GM12873 (cell line): ENCODE measurements at regions not wholly inside any gene's neighbourhood (a gene's known extent, or its start where the extent isn't known, plus 50 kb on each side); places are given as distances from the start of the nearest gene placed in this dataset.

Experiments
- TF ChIP-seq, protein P1 (sequence below): IDR thresholded peaks from 2 replicates; pipeline ENCODE4 v1.5.1; 2012; ENCODE audit warnings: low read depth, mild to moderate bottlenecking, moderate library complexity, low read length, control low read depth; ENCODE audit not compliant: insufficient read depth; ENCODE audit errors: missing control alignments

DNA sequence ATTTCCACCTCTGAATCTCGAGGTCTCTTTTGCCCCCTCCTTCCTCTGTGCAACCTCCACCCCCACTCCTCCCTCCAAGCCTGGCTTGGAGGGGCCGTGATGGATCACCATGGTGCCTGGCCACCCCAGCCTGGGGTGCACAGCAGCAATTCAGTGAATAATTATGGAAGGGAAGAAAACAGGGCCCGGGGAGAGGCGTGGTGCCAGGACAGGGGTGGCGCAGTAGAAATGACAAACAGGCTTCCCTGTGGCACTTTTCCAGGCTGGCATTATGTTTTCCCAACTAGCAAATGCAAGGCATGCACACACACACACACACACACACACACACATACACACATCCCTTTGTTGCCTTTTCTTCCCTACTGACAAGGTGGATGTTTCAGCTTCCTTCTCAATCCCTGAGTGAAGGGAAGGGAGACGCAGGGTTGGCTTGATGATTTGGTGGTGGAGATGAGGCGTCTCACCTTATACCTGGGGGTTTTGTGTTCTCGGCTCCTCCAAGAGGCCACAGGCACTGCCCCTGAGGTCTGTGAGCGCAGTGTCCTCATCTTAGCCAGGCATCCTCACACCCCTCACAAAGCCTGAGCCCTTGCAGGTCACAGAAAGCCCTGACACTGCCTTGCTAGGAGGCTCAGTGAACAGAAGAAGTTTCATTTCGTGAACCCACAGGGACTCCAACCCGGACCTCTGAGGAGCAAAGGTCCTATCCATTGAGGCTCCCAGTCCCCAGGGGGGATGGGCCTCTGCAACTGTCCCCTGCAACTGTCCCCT lies 215.8 kb downstream of the MATN1 start:
- TF ChIP-seq, protein P1, sequence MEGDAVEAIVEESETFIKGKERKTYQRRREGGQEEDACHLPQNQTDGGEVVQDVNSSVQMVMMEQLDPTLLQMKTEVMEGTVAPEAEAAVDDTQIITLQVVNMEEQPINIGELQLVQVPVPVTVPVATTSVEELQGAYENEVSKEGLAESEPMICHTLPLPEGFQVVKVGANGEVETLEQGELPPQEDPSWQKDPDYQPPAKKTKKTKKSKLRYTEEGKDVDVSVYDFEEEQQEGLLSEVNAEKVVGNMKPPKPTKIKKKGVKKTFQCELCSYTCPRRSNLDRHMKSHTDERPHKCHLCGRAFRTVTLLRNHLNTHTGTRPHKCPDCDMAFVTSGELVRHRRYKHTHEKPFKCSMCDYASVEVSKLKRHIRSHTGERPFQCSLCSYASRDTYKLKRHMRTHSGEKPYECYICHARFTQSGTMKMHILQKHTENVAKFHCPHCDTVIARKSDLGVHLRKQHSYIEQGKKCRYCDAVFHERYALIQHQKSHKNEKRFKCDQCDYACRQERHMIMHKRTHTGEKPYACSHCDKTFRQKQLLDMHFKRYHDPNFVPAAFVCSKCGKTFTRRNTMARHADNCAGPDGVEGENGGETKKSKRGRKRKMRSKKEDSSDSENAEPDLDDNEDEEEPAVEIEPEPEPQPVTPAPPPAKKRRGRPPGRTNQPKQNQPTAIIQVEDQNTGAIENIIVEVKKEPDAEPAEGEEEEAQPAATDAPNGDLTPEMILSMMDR = no peak

DNA sequence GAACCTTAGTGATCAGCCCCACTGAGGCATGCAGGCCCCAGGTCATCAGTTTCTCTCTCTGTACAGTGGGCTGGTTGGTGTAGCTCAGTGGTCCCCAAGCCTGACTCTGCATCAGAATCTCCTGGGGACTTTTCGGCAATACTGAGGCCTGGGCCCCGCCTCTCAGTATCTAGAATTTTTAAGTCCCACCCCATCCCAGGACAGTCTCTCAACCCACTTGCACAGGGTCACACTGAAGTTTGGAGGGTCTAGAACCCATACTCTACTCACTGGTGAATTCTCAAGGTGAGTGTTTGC lies 216.4 kb downstream of the MATN1 start:
- TF ChIP-seq, protein P1 = no peak

DNA sequence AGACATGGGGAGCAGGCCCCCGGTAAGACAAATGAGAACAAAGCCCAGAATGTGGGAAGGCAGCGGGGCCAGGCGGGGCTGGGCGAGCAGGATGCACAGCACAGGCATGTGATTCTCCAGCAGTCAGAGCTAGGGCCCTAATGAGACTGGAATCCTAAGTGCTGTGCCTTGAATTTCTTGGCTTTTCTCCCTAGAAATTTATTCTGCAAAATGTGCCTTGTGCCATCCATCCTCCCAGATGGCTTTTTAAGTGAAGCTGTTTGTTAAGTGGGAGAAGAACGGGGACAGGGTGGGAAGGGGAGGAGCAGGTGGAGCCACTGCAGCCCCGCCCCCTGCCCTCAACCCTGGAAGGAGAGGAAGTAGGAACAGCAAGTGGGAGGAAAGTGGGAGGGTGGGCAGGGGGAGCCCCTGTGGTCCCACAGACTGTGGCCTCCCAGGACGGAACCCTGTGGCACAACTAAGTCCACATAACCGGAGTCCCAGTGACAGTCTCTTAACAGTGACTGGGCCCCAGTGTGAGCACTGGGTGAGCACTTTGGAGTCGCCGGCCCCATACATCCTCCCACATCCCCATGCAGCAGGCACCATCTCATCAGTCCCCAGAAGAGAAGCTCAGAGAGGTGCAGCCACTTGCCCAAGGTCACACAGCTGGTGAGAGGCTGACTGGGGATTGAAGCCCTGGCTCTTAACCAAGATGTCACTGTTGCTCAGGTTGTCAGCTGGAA lies 216.9 kb downstream of the MATN1 start:
- TF ChIP-seq, protein P1 = no peak

DNA sequence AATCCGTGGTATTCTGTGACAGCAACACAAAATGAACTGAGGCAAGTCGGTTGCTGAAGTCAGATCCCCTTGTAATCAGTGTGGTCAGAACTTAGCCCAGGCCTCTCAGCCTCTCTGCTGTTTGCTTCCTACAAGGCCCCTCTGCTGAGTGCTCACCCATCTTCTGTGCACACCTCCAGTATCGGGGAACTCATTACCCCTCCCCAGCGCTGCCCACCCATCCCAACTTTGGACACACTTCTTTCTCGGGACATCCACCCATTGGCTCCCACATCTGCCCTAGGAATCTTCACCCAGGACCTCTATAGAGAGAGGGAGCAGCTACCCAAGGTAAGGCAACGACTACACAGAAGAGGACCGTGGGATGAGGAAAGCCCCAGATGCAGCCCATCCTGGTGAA lies 217.5 kb downstream of the MATN1 start:
- TF ChIP-seq, protein P1 = no peak

DNA sequence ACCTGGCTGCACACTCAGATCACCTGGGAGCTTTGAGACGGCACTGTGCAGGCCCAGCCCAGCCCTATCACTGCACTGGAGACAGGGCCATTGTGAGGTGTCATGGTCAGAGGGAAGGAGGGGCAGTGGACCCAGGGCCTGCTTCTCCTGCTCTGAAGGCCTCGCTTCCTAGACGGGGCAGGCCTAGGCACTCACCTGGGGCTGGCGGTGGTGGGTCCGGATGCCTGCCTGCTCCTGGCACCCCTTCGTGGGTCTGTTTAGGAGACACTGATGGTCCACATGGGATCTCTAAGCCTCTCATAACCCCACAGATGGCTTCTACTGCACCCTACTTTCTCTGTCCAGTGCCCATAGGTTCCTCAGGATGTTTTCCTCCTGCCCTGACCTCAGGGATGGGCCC lies 230.9 kb downstream of the MATN1 start:
- TF ChIP-seq, protein P1 = no peak

DNA sequence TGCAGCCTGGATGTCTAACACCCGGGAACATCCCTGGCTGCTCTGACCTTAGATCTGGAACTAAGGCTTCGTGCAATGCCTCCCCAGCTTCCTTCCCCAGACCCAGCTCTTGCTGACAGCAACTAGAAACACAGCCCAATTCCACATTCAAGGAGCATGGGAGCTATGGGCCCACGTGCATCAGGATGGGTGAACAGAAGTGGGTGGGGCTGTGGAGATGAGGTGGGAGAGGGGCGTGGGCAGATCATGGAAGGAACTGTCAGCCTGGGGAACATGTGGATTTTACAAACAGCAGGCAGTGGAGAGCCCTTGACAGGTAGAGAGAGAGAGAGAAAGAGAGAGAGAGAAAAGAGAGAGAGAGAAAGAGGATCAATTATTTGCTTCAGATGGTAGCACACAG lies 231.6 kb downstream of the MATN1 start:
- TF ChIP-seq, protein P1 = no peak

DNA sequence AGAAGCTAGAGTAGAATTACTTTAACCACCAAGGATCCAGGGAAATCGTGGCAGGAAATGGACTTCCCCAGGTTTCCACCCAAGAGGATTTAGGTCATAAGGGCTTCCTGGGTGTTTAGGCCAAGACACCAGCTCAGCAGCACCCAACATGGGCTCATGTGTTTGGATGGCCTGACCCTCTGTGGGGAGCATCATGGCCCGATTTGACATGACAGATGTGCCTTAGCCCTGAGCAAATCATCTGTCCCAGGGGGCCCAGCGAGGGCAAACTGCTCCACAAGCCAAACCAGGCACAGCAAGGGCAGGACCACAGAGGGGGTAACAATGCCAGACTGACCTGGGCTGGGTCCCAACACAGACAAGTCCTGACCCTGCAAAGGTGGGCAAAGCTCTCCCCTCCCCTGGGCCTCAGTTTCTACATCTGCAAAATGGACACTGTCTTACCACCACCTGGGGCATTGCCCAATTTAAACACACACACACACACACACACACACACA lies 232.8 kb downstream of the MATN1 start:
- TF ChIP-seq, protein P1 = no peak
